ENCODE measurements at regions not wholly inside any gene's neighbourhood (a gene's known extent, or its start where the extent isn't known, plus 50 kb on each side); places are given as distances from the start of the nearest gene placed in this dataset.

DNA sequence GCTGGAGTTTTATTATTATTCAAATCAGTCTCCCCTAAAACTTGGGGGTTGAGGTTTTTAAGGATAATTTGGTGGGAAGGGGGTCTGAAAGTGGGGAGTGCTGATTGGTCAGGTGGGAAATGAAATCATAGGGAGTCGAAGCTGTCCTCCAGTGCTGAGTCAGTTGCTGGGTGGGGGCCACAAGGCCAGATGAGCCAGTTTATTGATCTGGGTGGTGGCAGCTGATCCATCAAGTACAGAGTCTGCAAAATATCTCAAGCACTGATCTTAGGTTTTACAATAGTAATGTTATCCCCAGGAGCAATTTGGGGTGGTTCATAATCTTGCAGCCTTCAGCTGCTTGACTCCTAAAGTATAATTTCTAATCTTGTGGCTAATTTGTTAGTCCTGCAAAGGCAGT, 146.0 kb upstream of the SPACA1 start:
- Histone ChIP-seq H2BK5ac (ENCODE audit: insufficient read length, low read length) (no peak overlapping the region), H2BK120ac (ENCODE audit: low read depth, low read length, poor library complexity, severe bottlenecking) (no peak overlapping the region), H4K8ac (replicated peaks; ENCODE audit: insufficient read length, low read depth, low read length) (no peak overlapping the region), H3K23me2 (ENCODE audit: insufficient read length, low read depth, low read length, poor library complexity, severe bottlenecking) (no peaks in the 10 kb centered on the region), H3K27me3 (ENCODE audit: insufficient read depth, low read length) (peaks cover 3% of the 10 kb centered on the region; the same call in 1 of the 2 replicates), H3K56ac (ENCODE audit: insufficient read length, low read depth, low read length) (no peak overlapping the region), H2AFZ (ENCODE audit: low read length) (no peak overlapping the region), H3T11ph (ENCODE audit: low read length) (no peak overlapping the region), H4K20me1 (ENCODE audit: control insufficient read depth, insufficient read depth, insufficient read length) (no peaks in the 10 kb centered on the region), H3K4ac (ENCODE audit: low read depth, low read length) (no peak overlapping the region), H3K14ac (ENCODE audit: insufficient read depth, low read length) (no peak overlapping the region), H3K9me3 (ENCODE audit: control insufficient read depth, low read depth, low read length) (no peaks in the 10 kb centered on the region), H3K79me2 (ENCODE audit: insufficient read depth, low read length) (no peaks in the 10 kb centered on the region), H2BK12ac (ENCODE audit: insufficient read length, low read depth, low read length) (no peak overlapping the region), H3K9ac (ENCODE audit: extremely low read depth, insufficient read length, low read length) (no peak overlapping the region), H3K4me1 (ENCODE audit: insufficient read depth, low read length) (peaks cover 5% of the 10 kb centered on the region; the same call in 1 of the 2 replicates), H2BK15ac (ENCODE audit: low read depth, low read length) (no peak overlapping the region), H3K23ac (ENCODE audit: insufficient read length, low read depth, low read length) (no peak overlapping the region), H2BK20ac (ENCODE audit: low read depth, low read length, poor library complexity, severe bottlenecking) (no peak overlapping the region), H3K4me2 (ENCODE audit: insufficient read depth, insufficient read length, low read length) (no peak overlapping the region), H4K5ac (ENCODE audit: insufficient read length, low read depth, low read length) (no peak overlapping the region), H2AK5ac (ENCODE audit: insufficient read length, low read length) (no peak overlapping the region), H3K18ac (ENCODE audit: insufficient read length, low read depth, low read length) (no peak overlapping the region), H3K27ac (ENCODE audit: insufficient read length, low read depth, low read length) (no peak overlapping the region), H3K79me1 (ENCODE audit: insufficient read depth, low read depth, low read length, poor library complexity, severe bottlenecking) (no peaks in the 10 kb centered on the region), H4K91ac (ENCODE audit: insufficient read length, low read depth, low read length) (no peak overlapping the region)
- H3K9me3 Mint-ChIP-seq = no peaks in the 10 kb centered on the region
- peaks cover 41 to 50% of the 10 kb centered on the region in 2 experiments for H3K4me1 Mint-ChIP-seq
- peaks cover 2% of the 10 kb centered on the region; the same call in 1 of the 2 replicates for H3K27me3 Mint-ChIP-seq (ENCODE audit: low read depth)
- TF ChIP-seq, protein P1, sequence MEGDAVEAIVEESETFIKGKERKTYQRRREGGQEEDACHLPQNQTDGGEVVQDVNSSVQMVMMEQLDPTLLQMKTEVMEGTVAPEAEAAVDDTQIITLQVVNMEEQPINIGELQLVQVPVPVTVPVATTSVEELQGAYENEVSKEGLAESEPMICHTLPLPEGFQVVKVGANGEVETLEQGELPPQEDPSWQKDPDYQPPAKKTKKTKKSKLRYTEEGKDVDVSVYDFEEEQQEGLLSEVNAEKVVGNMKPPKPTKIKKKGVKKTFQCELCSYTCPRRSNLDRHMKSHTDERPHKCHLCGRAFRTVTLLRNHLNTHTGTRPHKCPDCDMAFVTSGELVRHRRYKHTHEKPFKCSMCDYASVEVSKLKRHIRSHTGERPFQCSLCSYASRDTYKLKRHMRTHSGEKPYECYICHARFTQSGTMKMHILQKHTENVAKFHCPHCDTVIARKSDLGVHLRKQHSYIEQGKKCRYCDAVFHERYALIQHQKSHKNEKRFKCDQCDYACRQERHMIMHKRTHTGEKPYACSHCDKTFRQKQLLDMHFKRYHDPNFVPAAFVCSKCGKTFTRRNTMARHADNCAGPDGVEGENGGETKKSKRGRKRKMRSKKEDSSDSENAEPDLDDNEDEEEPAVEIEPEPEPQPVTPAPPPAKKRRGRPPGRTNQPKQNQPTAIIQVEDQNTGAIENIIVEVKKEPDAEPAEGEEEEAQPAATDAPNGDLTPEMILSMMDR (conservative IDR thresholded peaks at IDR 0.05) = no peak
- no CpG with 5 or more reads among the region's 1 CpG for WGBS (ENCODE audit: extremely low coverage, insufficient read length, low lambda C conversion rate)
- no peaks in the 10 kb centered on the region for H3K36me3 Mint-ChIP-seq (ENCODE audit: insufficient read depth in 1 of 3, low read depth in 3 of 3)
- no peak overlapping the region for H3K27ac Mint-ChIP-seq
- no peak overlapping the region for H3K4me3 Mint-ChIP-seq
- DNase-seq = no peak
